GM18861 (cell line): ENCODE measurements at regions not wholly inside any gene's neighbourhood (a gene's known extent, or its start where the extent isn't known, plus 50 kb on each side); places are given as distances from the start of the nearest gene placed in this dataset.

ENCODE experiments used
- ATAC-seq: cut with Tn5 transposase; IDR thresholded peaks from one replicate; pipeline ENCODE4 v1.9.1; 2021; ENCODE audit not compliant: unreplicated experiment

DNA sequence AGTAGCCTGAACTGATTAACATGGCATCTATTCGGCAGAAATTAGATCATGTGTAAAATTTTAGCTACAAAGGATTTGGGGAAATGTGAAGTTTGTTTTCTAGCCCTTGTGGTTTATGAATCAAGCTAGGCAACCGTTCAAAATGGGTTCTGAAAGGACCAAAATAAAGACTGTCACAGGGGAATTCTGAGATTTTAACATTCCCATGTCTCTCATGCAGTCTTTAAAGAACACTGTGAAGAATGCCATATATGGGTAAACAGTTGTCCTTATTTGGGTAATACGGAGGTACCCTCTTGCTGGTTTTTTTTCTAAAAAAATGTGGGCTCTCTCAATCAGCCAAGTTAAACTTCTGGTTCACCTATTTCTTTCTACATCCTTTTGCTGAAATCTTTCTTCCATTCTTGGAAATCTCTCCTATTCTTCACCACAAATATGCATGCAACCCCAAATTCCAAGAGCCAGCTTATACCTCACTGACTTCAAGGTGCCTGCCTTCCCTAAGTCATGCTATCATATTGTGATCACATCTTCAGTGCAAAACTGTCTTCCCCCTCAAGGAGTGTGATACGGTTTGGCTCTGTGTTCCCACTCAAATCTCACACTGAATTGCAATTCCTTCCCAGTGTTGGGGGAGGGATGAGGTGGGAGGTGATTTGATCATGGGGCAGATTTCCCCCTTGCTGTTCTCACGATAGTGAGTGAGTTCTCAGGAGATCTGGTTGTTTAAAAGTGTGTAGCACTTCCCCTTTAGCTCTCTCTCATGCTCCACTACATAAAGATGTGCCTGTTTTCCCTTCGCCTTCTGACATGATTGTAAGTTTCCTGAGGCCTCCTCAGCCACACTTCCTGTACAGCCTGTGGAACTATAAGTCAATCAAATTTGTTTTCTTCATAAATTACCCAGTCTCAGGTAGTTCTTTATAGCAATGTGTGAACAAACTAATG, 308.7 kb downstream of the TTLL7 start:
- ATAC-seq, result no peak

DNA sequence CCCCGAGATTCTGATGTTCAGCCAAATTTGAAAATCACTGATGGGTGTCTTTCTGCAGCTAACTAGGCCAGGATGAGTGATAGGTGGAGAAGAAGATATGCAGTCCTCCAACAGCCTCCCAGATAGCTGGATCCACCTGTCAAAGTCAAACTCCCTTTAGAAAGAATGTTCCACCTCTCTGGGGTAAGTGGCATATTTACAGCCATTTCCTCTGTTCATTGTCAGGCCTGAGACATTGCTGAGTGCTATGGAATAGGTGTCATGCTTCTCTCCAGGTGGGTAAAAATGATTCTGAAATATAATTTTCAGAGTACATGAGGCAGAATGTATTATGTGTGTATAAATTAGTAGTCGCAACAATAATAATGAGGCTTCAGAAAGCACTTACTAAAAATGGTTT, 316.8 kb downstream of the TTLL7 start:
- ATAC-seq, result no peak

DNA sequence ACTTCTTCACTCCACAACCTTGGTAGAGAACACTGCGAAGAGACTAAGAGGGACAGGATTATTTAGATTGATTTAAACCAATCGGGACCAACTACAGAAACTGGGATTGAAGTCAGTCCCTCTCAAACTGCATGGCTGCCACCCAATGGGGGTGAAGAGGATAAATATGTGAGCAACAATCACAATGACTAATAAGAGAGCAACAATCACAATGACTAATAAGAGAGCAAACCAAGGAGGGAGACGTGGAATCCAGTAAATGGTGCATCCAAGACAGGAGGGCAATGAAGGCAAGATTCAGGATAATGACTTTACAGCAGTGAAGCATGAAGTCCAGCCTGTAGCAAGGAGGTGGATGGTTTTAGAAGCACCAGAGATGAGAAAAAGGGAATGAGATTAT, 322.8 kb downstream of the TTLL7 start:
- ATAC-seq, result no peak

DNA sequence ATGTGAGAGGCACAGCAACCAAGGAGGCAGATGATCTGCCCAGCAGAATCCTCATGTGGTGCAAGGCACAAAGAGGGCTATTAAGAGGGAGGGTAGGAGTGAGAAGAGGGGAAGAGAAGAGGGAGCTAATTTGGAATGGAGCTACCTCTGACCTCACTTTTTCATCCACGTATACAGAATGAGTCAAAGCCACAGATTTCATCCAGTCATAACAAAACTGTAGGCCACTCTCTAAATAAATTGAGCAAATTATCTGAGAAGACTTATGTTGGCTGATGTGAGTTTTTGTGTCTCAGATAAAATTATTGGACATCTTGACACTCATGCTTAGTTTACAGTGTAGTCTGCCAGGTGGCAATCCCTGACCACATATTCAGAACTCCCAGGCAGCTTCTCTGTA, 325.6 kb downstream of the TTLL7 start:
- ATAC-seq, result no peak

DNA sequence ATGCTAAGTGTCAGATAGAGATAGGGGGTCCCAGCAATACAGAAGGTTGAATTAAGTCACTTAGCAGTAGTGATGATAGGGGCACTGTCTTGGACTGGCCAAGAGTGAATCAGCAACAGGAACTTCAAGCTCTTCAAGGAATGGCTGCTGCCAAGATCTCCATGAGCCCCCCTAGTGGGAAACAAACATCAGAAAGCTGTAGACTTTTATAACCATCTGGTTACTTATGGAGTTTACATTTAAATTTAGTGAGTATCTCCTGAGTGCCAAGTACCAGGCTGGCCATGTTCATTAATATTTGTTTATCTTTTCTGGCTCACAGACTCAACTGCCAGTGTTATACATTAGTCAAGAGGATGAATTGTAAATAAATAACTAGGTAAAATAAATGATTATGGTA, 327.3 kb downstream of the TTLL7 start:
- no peak for ATAC-seq

DNA sequence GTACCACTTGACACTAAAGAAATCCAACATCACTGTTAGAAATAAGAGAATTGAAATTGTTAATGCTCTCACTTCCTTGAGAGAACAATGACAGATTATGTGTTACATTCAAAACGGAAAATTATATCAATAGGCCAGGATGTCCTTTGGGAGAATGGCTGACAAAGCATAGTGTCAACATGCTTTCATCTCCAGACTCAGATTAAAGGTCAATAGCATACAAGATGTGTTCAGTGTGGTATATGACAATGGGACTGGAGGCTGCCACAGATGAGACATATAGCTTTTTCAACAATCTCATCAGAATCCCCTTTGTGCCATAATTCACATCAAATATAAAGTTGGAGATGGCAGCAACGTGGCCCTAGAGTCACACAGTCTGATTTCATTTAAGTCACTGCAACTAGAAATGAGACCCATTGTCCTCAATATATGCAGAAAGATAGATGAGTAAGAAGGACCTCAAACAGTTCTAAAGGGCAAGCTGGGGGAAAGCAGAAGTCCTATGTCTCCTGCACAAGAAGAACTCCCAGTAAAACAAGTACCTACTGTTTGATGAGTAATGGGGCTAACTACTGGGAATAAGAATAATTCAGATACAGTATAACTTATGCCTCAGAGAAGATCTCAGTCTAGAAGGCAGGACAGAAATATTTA, 327.9 kb downstream of the TTLL7 start:
- no peak for ATAC-seq

DNA sequence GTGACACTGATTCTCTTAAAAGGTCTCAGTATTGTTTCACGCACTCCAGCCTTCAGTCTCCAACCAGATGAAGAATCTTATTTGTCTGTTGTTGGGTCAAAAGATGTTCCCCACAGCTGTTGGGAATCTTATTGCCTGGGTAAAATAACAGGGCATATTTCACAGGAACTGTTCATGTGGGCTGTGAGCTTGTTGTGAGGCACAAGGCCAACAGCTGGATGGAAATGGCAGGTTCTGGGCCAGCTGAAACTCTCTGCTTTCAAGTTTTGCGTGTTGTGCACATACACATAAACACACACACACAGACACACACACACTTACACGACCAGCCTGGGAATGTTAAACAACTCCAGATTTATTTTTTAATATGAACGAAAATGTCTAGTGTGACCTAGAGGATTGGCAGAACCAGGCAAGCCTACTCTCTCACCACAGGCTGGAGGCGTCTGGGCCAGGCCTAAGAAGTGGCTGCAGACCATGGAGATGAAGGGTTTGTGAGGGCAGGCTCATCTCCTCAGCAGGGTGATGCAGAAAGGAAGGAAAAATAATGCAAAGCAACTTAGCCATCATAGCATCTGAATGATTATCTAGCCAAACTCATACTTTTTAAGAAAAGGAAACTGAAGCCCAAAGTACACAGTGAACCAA, 357.0 kb downstream of the TTLL7 start:
- no peak for ATAC-seq

DNA sequence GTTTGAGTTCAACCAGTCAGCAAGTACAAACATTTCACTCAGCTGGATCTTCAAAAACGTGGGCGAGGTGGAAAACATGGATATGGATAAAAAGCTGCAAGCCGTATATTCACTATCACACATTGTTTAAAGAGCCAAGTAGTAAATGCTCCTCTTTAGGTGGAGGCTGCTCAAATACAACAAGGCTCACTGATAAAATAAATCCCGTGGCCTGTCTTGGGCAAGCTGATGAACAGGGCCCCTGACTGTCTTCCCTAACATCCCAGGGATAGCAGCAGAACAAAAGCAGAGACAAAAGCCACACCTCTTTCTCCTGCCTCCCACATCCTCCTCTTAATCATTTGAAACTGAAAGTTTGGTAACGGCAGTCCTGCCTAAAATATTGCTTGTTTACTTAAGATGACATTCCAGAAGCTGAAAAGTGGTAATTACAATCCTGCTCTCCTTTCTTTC, 357.7 kb downstream of the TTLL7 start:
- no peak for ATAC-seq

DNA sequence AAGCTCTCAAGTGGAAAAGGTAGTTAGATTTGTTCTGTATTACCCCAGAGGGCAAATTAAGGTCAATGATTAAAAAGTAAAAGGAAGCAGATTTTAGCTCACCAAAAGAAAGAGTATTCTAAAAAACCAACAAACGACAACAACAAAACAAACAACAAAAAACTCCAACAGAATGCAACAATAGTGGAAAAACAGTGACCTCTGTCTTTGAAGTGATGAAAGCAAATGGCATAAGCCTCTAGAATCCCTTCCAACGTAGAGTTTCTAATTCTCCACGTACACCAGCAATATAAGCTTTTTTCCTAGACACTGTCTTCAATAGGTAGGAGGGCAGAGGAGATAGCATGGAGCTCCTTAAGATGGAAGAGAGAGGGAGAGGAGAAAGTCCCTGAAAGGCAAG, 359.1 kb downstream of the TTLL7 start:
- ATAC-seq, result no peak

DNA sequence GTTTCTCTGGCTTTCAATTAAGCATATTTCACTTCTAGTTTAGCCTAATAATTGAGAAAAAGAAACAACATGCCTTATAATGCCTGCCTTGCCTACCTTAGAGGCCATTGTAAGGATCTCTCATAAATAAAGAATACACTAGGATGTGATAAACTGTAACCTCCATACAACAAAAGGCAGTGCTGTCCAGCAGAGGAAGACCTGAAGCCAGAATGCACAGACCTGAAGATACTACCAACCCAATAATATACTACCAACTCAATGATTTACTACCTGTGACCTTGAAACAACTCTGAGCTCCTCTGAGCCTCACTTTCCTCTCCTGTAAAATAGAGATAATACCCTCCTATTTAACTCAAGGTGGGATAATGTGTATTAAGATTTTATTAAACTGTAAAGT, 361.3 kb downstream of the TTLL7 start:
- no peak for ATAC-seq

DNA sequence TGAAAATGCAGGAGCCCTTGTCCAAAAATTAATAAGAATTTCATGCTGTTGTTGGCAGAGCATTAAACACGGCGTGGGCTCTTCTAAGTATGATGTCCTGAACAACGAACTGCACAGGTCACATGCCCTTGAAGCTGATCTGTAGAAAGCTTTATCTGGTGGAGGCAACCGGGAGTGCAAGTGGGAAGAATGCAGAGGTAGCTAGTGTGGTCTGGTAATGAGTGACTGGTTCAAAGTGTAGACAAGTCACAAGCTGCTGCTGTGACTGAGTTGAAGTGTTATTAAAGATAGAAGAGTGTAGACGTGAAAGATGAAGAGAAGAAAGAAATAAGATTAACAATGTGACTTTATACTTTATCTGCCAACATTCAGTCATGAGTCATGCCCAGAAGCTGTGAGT, 361.9 kb downstream of the TTLL7 start:
- no peak for ATAC-seq

DNA sequence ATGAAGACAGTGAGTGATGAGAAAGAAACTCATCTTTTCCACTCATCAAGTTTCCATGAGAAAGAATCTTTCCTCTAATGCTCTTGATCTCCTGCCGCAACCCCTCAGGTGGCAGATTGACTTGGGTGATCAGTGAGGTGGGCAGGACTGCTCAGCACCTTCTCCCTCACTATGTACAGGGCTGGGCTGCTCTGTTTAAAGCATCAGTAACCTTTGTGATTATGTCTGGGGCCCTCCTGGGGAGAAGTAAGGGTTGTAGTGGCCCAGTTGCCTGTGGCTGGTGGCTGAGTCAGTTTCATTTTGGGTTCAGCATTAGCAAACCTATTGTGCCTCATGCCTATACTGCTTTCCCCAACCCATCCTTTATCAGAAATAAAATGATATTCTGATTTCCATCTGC, 366.0 kb downstream of the TTLL7 start:
- ATAC-seq, result no peak

DNA sequence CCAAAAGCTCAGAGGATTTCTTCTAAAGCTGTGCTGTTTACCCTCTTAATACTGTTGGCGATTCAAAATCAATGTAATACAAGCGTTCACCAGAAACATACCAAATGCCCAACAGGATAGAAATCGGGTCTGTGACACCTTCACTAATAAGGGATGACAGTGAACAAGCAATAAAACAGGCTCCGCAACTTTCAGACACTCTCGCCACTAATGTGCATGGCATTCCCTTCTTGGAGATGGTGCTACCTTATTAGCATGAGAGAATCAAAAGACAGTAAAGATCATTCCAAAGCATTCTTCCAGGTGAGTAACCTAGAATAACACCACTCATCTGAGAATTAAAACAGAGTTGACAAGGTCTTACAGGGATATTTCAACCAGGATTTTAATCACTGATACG, 367.1 kb downstream of the TTLL7 start:
- no peak for ATAC-seq

DNA sequence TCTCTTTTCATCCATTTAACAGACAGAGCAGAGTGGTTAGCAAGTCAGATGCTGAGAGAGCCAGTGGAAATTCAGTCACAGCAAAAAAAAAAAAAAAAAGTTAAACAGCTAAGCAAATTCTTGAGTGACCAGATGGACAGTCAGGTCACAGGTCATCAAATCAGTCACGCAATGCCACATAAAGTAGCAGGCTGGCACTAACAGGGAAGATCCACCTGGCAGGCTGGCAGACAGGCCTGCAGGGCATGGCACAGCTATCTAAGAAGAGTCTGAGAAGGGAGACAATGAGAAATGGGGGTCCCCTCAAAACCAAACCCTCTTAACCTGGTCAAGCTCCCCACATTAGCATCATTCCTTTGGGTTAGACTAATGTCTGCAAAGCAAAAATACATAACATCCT, 371.9 kb downstream of the TTLL7 start:
- no peak for ATAC-seq

DNA sequence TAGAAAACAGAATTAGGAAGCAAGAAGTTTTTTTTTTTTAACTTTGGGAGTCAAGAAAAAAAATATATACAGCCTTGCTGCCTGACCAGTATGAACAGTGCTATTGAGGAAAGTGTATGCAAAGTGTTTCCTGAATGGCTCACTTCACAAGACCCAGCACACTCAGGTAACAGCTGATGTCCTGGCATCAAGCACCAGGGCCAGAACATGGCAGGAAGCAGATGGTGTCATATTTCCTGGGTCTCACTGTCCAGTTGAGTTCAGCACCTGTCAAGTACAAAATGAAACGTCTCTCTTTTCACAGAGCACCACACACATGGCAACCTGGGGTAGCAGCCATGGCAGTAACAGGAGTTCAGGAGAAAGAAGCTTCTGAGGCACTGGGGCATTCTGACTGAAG, 372.3 kb downstream of the TTLL7 start:
- peak; percentile 76 for ATAC-seq

DNA sequence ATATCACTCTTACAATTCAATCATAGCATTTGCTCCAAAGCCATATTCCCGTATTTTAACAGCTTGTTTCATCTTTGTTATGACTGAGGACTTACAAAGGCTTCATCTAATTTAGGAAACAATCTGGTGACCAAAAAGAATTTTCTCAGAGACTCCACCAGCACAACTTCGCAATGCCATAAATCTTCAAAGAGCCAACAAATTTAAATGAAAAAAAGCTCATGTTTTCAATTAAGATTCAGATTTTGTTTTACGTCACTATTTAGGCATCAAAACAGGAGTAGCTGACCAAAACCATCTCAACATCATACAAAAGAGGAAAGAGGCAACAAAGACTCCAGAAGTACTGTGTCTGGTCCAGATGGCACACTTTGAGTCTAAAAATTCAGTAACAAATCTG, 373.3 kb downstream of the TTLL7 start:
- no peak for ATAC-seq

DNA sequence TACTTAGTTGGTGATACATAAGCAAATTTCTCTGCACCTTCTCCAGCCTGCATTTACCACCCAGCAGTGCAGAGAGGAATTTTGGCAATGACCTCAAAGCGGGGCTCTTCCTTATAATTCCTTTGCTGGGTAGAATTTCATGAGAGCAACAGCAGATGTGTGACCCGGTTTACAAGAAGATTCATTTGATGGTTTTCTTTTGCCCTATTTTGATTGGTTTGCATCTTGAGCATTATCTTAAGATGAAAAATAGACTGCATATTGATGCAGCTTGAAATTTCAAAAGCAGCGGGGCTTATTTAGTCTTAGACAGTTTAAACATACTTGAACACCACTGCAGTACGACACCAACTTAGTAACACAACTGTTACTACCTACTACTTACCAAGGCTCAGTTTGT, 378.9 kb downstream of the TTLL7 start:
- ATAC-seq, result no peak

DNA sequence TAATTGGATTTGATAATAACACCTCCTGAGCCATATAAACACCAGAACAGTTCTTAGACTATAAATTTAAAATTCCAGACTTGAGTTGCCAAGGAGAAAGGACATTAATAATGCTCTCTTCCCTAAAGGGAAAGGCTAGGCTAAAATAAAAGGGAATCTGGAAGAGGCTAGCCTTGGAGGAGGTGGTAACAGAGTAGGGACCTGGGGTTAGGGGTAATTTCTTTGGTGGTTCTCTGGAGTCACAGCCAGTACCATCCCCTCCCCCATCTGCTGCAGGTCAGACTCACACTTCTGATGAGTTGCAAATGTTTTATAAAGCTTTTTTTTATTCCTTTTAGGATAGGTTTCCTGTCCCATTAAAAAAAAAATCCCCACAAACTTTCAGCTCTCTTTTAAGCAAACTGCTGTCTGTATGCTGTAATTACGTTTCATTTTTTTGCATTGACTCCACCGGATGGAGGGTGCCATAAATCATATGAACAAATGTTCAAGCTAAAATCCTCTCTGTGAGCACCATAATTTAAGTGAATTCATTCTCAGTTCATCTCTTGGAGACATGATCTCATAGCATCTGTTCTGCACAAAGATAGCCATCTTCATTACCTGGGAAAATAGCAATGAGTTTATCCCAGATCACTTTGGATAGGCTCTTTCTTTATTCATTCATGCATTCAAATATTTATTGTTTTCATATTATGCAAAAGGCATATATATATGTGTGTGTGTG, 379.6 kb downstream of the TTLL7 start:
- ATAC-seq, result no peak

DNA sequence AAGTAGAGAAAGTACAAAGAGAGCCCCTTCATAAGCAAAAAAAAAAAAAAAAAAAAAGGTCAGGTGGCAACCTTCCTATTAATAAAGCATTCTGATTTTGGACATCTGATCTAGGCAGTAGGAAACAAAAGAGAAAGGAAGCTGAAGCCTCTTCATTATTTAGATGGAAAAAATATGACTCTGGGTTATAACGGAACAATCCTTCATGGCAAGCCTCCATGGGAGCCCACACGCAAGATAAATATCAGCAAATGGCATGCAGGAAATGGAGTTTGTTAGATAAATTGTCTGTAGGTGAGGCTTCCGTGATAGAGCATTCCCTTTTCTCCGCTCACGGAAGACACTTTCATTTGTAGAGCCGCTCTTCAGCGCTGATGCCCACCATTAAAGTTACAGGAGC, 381.0 kb downstream of the TTLL7 start:
- no peak for ATAC-seq

DNA sequence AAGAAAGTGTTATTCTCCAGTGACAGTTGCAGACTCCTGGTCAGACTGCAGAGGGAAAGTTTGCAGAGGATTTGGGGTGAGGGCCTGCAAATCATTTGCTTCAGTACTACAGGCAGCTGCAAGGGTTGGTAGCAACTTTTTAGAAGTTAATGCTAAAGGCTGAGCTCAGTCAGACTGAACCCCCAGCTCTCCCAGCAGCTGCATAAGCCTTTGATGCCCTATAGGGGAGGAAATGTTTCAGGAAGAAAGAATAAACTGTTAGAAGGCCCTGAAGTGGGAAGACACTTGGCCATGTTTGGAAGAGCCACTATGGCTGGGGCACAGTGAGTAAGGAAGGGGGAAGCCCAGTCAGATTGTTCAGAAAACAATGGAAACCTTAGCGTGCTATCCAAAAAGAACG, 383.6 kb downstream of the TTLL7 start:
- ATAC-seq, result no peak

DNA sequence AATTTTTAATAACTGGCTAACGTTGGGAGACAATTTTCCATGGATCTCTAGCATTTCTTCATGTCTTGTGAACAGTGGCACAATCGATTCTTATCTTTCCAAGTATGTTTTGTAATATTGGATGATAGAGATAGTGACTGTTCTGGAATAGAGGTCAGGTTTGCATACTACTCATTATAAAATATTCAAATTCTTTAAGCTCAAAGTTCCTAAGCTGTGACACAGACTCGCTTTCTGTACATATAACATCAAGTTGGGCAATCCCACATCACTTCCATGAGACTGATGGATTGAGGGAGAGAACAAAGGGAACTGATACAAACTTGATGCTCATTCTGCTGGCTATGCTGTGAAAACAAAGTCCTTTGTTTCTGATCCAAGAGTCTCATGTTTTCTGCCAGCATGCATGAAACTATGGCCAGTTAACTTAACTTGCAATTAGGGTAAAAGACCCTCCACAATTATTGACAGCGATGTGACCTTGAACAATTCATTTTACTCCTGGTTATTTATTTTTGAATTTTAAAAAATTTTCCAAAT, 392.4 kb downstream of the TTLL7 start:
- ATAC-seq, result no peak
